OCI-LY1 (cell line): ENCODE measurements at regions not wholly inside any gene's neighbourhood (a gene's known extent, or its start where the extent isn't known, plus 50 kb on each side); places are given as distances from the start of the nearest gene placed in this dataset.

Source experiments
- EZH2 ChIP-seq: fragments of 200-600 bp; sonication (generic), shearing (Covaris generic); IDR thresholded peaks from 2 replicates; pipeline ENCODE4 v1.8.0; 2017; ENCODE audit warnings: borderline replicate concordance, mixed run types, mild to moderate bottlenecking, antibody characterized with exemption, low read length, moderate library complexity, mixed read lengths
- TF ChIP-seq, protein P1 (sequence below): fragments of 200-600 bp; sonication (generic), shearing (Covaris generic); IDR thresholded peaks from 2 replicates; pipeline ENCODE4 v1.5.1; 2017; ENCODE audit warnings: mild to moderate bottlenecking, antibody characterized with exemption, low read length, moderate library complexity, mixed read lengths

DNA sequence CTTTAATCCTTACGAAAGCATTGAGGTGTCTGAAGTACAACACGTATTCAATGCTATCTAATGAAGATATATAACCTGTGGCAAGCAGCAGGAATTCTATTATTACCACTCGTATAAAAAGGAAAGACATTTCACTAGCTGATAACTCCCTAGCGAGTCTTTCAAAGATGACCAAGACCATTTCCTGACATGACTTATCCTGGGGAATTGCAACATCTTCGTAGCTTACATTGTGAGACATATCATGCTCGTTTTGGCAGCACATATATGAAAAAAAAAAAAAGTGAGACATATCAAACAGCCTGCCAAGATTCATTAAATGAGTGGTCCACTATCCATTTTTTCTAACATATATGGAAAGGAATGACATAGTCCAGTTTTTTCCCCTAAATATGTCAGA, 337.0 kb downstream of the FSCB start:
- TF ChIP-seq, protein P1, sequence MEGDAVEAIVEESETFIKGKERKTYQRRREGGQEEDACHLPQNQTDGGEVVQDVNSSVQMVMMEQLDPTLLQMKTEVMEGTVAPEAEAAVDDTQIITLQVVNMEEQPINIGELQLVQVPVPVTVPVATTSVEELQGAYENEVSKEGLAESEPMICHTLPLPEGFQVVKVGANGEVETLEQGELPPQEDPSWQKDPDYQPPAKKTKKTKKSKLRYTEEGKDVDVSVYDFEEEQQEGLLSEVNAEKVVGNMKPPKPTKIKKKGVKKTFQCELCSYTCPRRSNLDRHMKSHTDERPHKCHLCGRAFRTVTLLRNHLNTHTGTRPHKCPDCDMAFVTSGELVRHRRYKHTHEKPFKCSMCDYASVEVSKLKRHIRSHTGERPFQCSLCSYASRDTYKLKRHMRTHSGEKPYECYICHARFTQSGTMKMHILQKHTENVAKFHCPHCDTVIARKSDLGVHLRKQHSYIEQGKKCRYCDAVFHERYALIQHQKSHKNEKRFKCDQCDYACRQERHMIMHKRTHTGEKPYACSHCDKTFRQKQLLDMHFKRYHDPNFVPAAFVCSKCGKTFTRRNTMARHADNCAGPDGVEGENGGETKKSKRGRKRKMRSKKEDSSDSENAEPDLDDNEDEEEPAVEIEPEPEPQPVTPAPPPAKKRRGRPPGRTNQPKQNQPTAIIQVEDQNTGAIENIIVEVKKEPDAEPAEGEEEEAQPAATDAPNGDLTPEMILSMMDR = no peak
- TF ChIP-seq EZH2 = no peak
